HCT116 (cell line): ENCODE measurements at regions not wholly inside any gene's neighbourhood (a gene's known extent, or its start where the extent isn't known, plus 50 kb on each side); places are given as distances from the start of the nearest gene placed in this dataset.

Experiments
- ATAC-seq: fragments of 200-7000 bp; cut with Tn5 transposase; 2 replicates; pipeline ENCODE4 v1.9.1; 2020; ENCODE audit warnings: mild to moderate bottlenecking, moderate library complexity
- BruUV-seq: library from RNA; stranded (reverse); fragments of 400-500 nt; replicated peaks from 2 replicates; lab custom pipeline; 2021; lab: Mats Ljungman, UMichigan
- CTCF ChIA-PET: fragments of 300-600 bp; sonication (Branson Sonifier 250); formaldehyde crosslinking; loops from one replicate; lab custom pipeline; 2021; ENCODE audit warnings: antibody characterized with exemption; lab: Charles Lee
- POLR2A ChIA-PET: fragments of 300-600, 350-600 bp; sonication (Branson Sonifier 250); formaldehyde crosslinking; loops from one replicate; lab custom pipeline; 2021; ENCODE audit warnings: antibody characterized with exemption; lab: Charles Lee
- RAD21 ChIA-PET, 2 experiments: fragments of 300-600 bp; sonication (Branson Sonifier 250); formaldehyde crosslinking; loops; one replicate each; lab custom pipeline; 2023; ENCODE audit warnings: low total read pairs in 2 of 2; ENCODE audit not compliant: uncharacterized antibody in 2 of 2, unreplicated experiment in 2 of 2, low non-redundant PET in 1 of 2; lab: Charles Lee
- DNase-seq: peaks from one replicate; pipeline ENCODE4 v3.0.0-alpha.2; 2010; ENCODE audit warnings: low read depth, low spot score
- H2AFZ ChIP-seq: fragments of 200-600 bp; shearing (Covaris generic), sonication (generic); 2 replicates; pipeline ENCODE4 v1.6.1; 2017; ENCODE audit warnings: low read depth, mixed run types, mixed read lengths, antibody characterized with exemption, low read length; ENCODE audit not compliant: poor library complexity, severe bottlenecking
- H3K27ac ChIP-seq: 2 replicates; pipeline ENCODE4 v1.5.1; 2012; ENCODE audit warnings: low read depth, low read length
- H3K27me3 ChIP-seq: fragments of 200-600 bp; sonication (generic); 2 replicates; pipeline ENCODE4 v1.6.1; 2016; ENCODE audit warnings: mixed run types, low read length, mixed read lengths; ENCODE audit not compliant: insufficient read depth
- H3K36me3 ChIP-seq, 2 experiments: fragments of 200-500 bp in 1 of 2; fragments of 200-600 bp in 1 of 2; sonication (Bioruptor generic) in 1 of 2; sonication (generic) in 1 of 2; 2 replicates each; pipeline versions ENCODE4 v1.5.1 to v1.6.1; 2014 to 2016; ENCODE audit warnings: low read length in 2 of 2, inconsistent platforms in 1 of 2, mixed read lengths in 1 of 2, mixed run types in 1 of 2; ENCODE audit not compliant: insufficient read depth in 2 of 2, control insufficient read depth in 1 of 2
- H3K4me1 ChIP-seq, 2 experiments: fragments of 200-600 bp in 1 of 2; sonication (generic) in 1 of 2; 2 replicates each; pipeline versions ENCODE4 v1.5.1 to v1.6.1; 2012 to 2017; ENCODE audit warnings: low read length in 2 of 2, inconsistent platforms in 1 of 2, mild to moderate bottlenecking in 1 of 2, mixed read lengths in 1 of 2, mixed run types in 1 of 2, moderate library complexity in 1 of 2; ENCODE audit not compliant: insufficient read depth in 2 of 2, control insufficient read depth in 1 of 2
- H3K4me2 ChIP-seq: fragments of 200-600 bp; sonication (generic); 2 replicates; pipeline ENCODE4 v1.6.1; 2017; ENCODE audit warnings: mixed run types, low read length, mixed read lengths
- H3K4me3 ChIP-seq, 2 experiments: fragments of 200-600 bp in 1 of 2; sonication (generic) in 1 of 2; replicated peaks in 1 of 2; 2 replicates each; pipeline ENCODE4 v1.5.1; 2011 to 2016; ENCODE audit warnings: low read length in 2 of 2, control low read depth in 1 of 2, low read depth in 1 of 2, mild to moderate bottlenecking in 1 of 2, mixed read lengths in 1 of 2, mixed run types in 1 of 2
- H3K79me2 ChIP-seq: fragments of 200-600 bp; sonication (generic); 2 replicates; pipeline ENCODE4 v1.6.1; 2017; ENCODE audit warnings: mild to moderate bottlenecking, mixed run types, low read length, moderate library complexity, mixed read lengths; ENCODE audit not compliant: insufficient read depth
- H3K9ac ChIP-seq: fragments of 200-600 bp; sonication (generic); 2 replicates; pipeline ENCODE4 v1.6.1; 2016; ENCODE audit warnings: low read length, mixed read lengths
- H3K9me2 ChIP-seq: fragments of 200-600 bp; sonication (generic), shearing (Covaris generic); 2 replicates; pipeline ENCODE4 v1.6.1; 2017; ENCODE audit warnings: mixed run types, mild to moderate bottlenecking, moderate library complexity; ENCODE audit not compliant: insufficient read depth
- H3K9me3 ChIP-seq, 2 experiments: fragments of 200-500 bp in 1 of 2; fragments of 200-600 bp in 1 of 2; sonication (Bioruptor generic) in 1 of 2; sonication (generic) in 1 of 2; 2 replicates each; pipeline ENCODE4 v1.6.1; 2014 to 2017; ENCODE audit warnings: low read length in 2 of 2, mixed read lengths in 2 of 2, inconsistent platforms in 1 of 2, low read depth in 1 of 2, mild to moderate bottlenecking in 1 of 2, mixed run types in 1 of 2, moderate library complexity in 1 of 2; ENCODE audit not compliant: control insufficient read depth in 1 of 2, insufficient read depth in 1 of 2
- H4K20me1 ChIP-seq: fragments of 200-600 bp; sonication (generic), shearing (Covaris generic); 2 replicates; pipeline ENCODE4 v1.6.1; 2017; ENCODE audit warnings: mixed run types, mild to moderate bottlenecking, moderate library complexity; ENCODE audit not compliant: insufficient read depth
- CBX3 ChIP-seq: IDR thresholded peaks from 2 replicates; pipeline ENCODE4 v1.6.1; 2012; ENCODE audit warnings: low read depth
- CEBPB ChIP-seq: IDR thresholded peaks from 2 replicates; pipeline ENCODE4 v1.6.1; 2012; ENCODE audit warnings: low read depth
- RAD21 ChIP-seq: IDR thresholded peaks from 2 replicates; pipeline ENCODE4 v1.6.1; 2012; ENCODE audit warnings: low read depth, mild to moderate bottlenecking
- SIN3A ChIP-seq: IDR thresholded peaks from 2 replicates; pipeline ENCODE4 v1.6.1; 2012; ENCODE audit warnings: low read depth
- SRF ChIP-seq: IDR thresholded peaks from 2 replicates; pipeline ENCODE4 v1.6.1; 2012; ENCODE audit warnings: low read depth
- TCF7L2 ChIP-seq: IDR thresholded peaks from 2 replicates; pipeline ENCODE4 v1.7.0; 2011; ENCODE audit warnings: borderline replicate concordance, inconsistent platforms; ENCODE audit not compliant: insufficient read depth, insufficient read length; ENCODE audit errors: extremely low read depth
- YY1 ChIP-seq: IDR thresholded peaks from 2 replicates; pipeline ENCODE4 v1.6.1; 2011; ENCODE audit warnings: low read length, low read depth, moderate library complexity, mild to moderate bottlenecking; ENCODE audit not compliant: insufficient replicate concordance; ENCODE audit errors: extremely low read depth
- ZFX ChIP-seq: fragments of 450-650 bp; IDR thresholded peaks from 2 replicates; pipeline ENCODE4 v1.6.1; 2017
- ZNF274 ChIP-seq: fragments of 200-500 bp; sonication (Bioruptor generic); IDR thresholded peaks from 2 replicates; pipeline ENCODE4 v1.6.1; 2014; ENCODE audit warnings: mild to moderate bottlenecking, low read depth, low read length, inconsistent platforms
- intact Hi-C: fragments of 100-400 bp; cut with micrococcal nuclease; formaldehyde crosslinking; loops from 2 replicates; pipeline ENCODE4 v1.10.0; 2022
- TF ChIP-seq, protein P1 (sequence below): IDR thresholded peaks from 2 replicates; pipeline ENCODE4 v1.6.1; 2012; ENCODE audit warnings: low read depth
- TF ChIP-seq, protein P2 (sequence below), 3 experiments: fragments of 200-600 bp in 1 of 3; sonication (generic) in 1 of 3; IDR thresholded peaks in 2 of 3; conservative IDR thresholded peaks in 1 of 3; 2 replicates each; pipeline ENCODE4 v1.5.1; 2012 to 2017; ENCODE audit warnings: low read depth in 2 of 3, low read length in 2 of 3, antibody characterized with exemption in 1 of 3, borderline replicate concordance in 1 of 3, control low read depth in 1 of 3, mild to moderate bottlenecking in 1 of 3, mixed read lengths in 1 of 3, mixed run types in 1 of 3, moderate library complexity in 1 of 3; ENCODE audit not compliant: insufficient read depth in 1 of 3
- TF ChIP-seq, protein P3 (sequence below): IDR thresholded peaks from 2 replicates; pipeline ENCODE4 v1.6.1; 2012

DNA sequence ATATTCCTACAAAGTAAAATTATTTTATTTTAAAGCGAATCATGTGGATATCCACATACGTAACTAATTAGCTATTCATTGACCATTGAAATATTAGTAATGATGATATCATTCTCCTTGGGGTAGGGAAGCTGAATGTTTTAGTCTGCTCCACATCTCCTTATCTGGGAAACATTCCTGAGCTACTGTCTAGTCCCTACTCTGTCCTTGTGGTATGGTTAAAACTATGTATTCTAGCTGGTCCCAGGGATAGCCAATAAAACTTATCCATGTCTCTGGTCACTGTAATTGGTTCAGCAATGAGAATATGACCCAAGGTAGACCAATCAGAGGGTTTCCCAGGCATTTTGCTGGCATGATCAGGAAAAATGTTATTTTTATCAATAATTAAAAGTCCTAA lies 76.0 kb upstream of the DAP start:
- TF ChIP-seq ZFX (no peak), RAD21 (no peak), CEBPB (no peak), CBX3 (no peak), SRF (no peak), TCF7L2 (no peak), ZNF274 (no peak), SIN3A (no peak), YY1 (no peak)
- TF ChIP-seq, protein P1, sequence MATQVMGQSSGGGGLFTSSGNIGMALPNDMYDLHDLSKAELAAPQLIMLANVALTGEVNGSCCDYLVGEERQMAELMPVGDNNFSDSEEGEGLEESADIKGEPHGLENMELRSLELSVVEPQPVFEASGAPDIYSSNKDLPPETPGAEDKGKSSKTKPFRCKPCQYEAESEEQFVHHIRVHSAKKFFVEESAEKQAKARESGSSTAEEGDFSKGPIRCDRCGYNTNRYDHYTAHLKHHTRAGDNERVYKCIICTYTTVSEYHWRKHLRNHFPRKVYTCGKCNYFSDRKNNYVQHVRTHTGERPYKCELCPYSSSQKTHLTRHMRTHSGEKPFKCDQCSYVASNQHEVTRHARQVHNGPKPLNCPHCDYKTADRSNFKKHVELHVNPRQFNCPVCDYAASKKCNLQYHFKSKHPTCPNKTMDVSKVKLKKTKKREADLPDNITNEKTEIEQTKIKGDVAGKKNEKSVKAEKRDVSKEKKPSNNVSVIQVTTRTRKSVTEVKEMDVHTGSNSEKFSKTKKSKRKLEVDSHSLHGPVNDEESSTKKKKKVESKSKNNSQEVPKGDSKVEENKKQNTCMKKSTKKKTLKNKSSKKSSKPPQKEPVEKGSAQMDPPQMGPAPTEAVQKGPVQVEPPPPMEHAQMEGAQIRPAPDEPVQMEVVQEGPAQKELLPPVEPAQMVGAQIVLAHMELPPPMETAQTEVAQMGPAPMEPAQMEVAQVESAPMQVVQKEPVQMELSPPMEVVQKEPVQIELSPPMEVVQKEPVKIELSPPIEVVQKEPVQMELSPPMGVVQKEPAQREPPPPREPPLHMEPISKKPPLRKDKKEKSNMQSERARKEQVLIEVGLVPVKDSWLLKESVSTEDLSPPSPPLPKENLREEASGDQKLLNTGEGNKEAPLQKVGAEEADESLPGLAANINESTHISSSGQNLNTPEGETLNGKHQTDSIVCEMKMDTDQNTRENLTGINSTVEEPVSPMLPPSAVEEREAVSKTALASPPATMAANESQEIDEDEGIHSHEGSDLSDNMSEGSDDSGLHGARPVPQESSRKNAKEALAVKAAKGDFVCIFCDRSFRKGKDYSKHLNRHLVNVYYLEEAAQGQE: no peak
- TF ChIP-seq, protein P2, sequence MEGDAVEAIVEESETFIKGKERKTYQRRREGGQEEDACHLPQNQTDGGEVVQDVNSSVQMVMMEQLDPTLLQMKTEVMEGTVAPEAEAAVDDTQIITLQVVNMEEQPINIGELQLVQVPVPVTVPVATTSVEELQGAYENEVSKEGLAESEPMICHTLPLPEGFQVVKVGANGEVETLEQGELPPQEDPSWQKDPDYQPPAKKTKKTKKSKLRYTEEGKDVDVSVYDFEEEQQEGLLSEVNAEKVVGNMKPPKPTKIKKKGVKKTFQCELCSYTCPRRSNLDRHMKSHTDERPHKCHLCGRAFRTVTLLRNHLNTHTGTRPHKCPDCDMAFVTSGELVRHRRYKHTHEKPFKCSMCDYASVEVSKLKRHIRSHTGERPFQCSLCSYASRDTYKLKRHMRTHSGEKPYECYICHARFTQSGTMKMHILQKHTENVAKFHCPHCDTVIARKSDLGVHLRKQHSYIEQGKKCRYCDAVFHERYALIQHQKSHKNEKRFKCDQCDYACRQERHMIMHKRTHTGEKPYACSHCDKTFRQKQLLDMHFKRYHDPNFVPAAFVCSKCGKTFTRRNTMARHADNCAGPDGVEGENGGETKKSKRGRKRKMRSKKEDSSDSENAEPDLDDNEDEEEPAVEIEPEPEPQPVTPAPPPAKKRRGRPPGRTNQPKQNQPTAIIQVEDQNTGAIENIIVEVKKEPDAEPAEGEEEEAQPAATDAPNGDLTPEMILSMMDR (IDR thresholded peaks at IDR 0.05 in 2 of 3, conservative IDR thresholded peaks at IDR 0.05 in 1 of 3; ENCODE audit: borderline replicate concordance in 1 of 3, insufficient read depth in 1 of 3, low read depth in 2 of 3, low read length in 2 of 3): no peak
- TF ChIP-seq, protein P3, sequence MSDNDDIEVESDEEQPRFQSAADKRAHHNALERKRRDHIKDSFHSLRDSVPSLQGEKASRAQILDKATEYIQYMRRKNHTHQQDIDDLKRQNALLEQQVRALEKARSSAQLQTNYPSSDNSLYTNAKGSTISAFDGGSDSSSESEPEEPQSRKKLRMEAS: no peak
- H2AFZ ChIP-seq: no peak overlapping the region
- no peaks in the 10 kb centered on the region for H3K79me2 ChIP-seq
- H3K27ac ChIP-seq: no peak overlapping the region
- no peak for ATAC-seq
- H3K4me2 ChIP-seq: no peak overlapping the region
- CTCF ChIA-PET: no interaction called here
- no peak overlapping the region for H3K4me3 ChIP-seq
- no peaks in the 10 kb centered on the region for H3K9me2 ChIP-seq
- no peak for DNase-seq
- POLR2A ChIA-PET: no interaction called here
- no TSS peak for BruUV-seq
- RAD21 ChIA-PET: no interaction called here
- H4K20me1 ChIP-seq: no peaks in the 10 kb centered on the region
- H3K4me1 ChIP-seq: no peaks in the 10 kb centered on the region
- intact Hi-C loops: no loop called here
- H3K36me3 ChIP-seq: no peaks in the 10 kb centered on the region
- H3K27me3 ChIP-seq: no peaks in the 10 kb centered on the region
- no peaks in the 10 kb centered on the region for H3K9me3 ChIP-seq
- no peak overlapping the region for H3K9ac ChIP-seq
